NCI-H2171 (cell line): ENCODE measurements at regions not wholly inside any gene's neighbourhood (a gene's known extent, or its start where the extent isn't known, plus 50 kb on each side); places are given as distances from the start of the nearest gene placed in this dataset.
"Not testable (repeated sequence)": the region's sequence is repeated elsewhere in the genome, so short reads cannot be mapped to it uniquely, and the experiment has no call there.

Source experiments
- DNase-seq: peaks from one replicate; lab custom pipeline; 2025; lab: John Stamatoyannopoulos, UW

DNA sequence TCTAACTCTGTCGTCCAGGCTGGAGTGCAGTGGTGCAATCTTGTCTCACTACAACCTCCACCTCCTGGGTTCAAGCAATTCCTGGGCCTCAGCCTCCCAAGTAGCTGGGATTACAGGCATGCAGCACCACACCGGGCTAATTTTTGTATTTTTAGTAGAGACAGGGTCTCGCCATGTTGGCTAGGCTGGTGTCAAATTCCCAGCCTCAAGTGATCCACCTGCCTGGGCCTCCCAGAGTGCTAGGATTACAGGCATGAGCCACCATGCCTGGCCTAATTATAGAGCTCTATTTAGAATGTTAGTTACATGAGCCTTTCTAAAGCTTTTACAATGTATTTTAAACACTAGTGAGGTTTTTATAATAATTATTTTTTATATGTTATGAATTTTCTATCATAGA is 1346.4 kb downstream of the TECRL start:
- DNase-seq, result not testable (repeated sequence)

DNA sequence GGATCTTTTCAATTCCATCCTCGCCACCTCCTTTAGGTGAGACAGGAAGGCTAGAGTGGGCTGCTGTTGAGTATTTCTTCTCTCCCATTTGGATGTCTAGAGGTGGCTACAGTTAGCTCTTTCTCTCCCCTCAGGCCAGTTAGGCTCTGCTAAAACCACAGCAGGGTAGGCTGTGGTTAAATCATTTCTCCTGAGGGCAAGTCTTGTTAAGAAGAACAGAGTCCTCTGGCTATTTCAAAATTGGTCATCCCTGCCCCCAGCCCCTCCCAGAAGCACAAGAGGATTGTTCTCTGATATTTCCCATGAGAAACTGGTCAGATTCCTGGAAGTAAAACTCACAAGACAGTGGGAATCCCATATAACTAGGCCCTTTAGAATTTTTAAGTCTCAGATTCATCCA is 1359.5 kb downstream of the TECRL start:
- DNase-seq, result no peak

GRCh38 chr4:63049278-63049677 is 1360.0 kb downstream of the TECRL start:
- no peak for DNase-seq

- no peak for DNase-seq
Observed at GRCh38 chr4:63036159-63036866, 1372.9 kb downstream of the TECRL start.

DNA sequence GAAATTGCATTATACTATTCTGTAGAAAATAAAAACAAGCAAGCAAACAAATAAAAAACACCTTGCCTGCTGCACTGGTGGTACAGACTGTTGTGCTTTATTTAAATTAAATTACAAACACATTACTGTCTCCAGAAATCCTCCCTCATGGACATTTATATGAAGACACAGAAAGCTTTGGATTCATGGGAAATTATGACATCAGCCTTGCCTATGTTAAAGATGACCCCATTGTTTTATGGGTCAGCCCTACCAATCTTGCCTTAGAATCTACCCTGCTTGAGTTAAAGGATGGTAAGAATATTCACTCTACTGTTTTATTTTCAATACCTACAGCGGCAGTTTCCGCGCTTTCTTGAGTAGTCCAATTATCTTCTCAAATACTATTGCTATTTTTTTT is 1379.9 kb downstream of the TECRL start:
- DNase-seq, result no peak

GRCh38 chr4:63020661-63021060 is 1388.6 kb downstream of the TECRL start:
- no peak for DNase-seq

DNA sequence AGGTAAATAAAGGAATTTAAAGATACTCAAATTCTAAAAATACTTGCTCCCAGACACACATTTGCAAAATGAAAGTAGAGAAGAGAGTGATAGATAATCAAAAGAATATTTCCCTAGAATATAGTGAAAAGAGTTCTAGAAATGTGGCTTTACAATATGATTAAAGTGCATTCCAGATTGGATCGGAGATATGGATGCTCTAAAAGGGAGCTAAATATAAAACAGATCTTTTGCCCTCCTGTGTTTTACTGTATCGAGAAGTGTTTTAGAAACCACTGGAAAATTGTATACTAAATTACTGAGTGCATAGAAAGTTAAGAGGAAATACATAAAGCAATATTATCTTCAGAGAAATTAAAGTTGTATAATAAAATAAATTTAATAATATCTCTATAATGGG is 1392.0 kb downstream of the TECRL start:
- DNase-seq, result no peak

- DNase-seq, result no peak
Observed at GRCh38 chr4:62970846-62971245, 1438.4 kb downstream of the TECRL start.

- DNase-seq, result no peak
Observed at GRCh38 chr4:62960415-62960814, 1448.8 kb downstream of the TECRL start.

DNA sequence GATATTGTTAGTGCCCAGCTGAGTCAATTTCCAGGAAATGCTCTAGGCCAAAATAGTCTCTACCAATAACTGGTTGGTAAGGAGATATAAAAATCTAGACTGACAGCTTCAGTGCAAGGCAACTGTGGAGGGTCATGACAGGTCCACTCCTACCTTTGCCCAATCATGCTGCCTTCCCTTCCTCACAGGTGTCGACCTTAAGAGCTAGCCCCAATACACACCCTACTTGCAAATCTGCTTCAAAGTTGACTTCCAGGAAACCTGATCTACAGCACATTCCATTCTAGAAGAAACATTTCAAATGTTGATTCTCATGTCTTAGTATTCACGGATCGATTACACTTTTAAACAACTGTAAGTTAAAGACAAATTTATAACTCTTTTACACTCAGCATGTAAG is 1455.5 kb downstream of the TECRL start:
- no peak for DNase-seq

- DNase-seq, result no peak
Observed at GRCh38 chr4:62952366-62952765, 1456.9 kb downstream of the TECRL start.

GRCh38 chr4:62948108-62948507 is 1461.1 kb downstream of the TECRL start:
- no peak for DNase-seq

DNA sequence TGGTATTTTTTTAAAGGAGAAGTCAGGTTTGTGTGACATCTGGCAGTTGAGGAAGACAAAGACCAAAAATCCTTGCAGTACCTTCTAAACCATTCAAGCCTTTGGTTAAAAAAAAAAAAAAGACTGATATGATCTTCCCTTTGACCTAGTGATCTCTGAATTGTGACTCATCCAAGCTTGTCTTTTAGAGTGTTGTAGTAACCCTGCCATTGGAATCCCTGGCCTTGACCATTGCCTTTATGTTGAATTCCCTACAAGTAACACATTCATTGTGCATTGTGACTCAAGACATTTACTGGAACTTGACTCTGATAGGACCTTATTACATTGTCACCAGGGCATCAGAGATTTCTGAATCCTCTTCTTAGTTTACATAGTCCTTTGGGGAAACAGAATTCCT is 1469.0 kb downstream of the TECRL start:
- no peak for DNase-seq

- no peak for DNase-seq
Observed at GRCh38 chr4:62930884-62931283, 1478.4 kb downstream of the TECRL start.

GRCh38 chr4:62928483-62928882 is 1480.8 kb downstream of the TECRL start:
- DNase-seq, result no peak

- DNase-seq, result no peak
Observed at GRCh38 chr4:62927574-62927973, 1481.7 kb downstream of the TECRL start.

GRCh38 chr4:62923783-62924182 is 1485.5 kb downstream of the TECRL start:
- DNase-seq, result no peak

DNA sequence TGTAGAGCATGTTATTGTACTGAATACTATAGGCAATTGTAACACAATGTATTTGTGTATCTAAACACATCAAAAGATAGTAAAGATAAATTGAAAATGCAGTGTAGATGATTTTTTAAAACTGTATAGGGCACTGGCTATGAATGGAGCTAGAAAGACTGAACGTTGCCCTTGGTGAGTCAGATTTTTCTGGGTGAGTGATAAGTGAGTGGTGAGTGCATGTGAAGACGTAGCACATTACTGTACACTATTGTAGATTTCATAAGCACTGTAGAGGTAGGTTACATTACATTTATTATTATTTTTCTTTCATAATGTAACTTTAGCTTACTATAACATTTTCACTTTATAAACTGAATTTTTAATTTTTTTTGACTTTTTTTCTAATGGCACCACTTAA is 1491.6 kb downstream of the TECRL start:
- DNase-seq, result no peak

DNA sequence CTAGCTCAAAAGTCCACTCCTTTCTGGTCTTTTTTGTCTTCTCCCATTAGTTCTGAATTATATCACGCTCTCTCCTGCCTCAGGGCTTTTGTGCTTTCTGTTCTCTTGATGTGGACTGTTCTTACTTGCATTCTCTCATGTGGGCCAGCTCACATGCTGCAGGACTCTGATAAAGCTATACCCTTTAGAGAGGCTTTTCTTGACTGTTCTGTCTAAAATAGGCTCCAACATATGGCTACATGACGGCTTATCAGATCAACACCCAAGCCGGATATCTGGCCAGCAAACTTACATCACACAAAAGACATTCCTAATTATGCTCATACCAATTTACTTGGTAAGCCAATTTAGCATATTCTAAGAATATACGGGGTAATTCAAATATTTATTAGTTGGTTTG is 1494.5 kb downstream of the TECRL start:
- no peak for DNase-seq

DNA sequence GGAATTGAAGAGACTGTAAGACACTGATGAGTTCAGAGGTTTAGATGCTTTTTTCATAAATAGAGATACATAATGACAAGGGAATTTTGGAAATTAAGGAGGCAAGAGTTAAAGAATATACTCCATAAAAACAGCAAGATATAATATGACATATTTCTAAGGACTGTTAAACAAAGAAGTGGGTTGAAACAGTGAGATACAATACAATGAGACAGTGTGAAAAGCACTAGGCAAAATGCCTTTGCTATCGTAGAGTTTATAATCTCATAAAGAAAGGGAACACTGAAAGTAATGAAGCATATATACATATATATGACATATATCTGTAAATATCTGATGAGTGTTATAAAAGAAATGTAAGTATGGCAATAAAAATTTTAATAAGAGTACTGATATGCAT is 1496.2 kb downstream of the TECRL start:
- no peak for DNase-seq

- DNase-seq, result no peak
Observed at GRCh38 chr4:62912531-62912930, 1496.7 kb downstream of the TECRL start.

GRCh38 chr4:62909238-62909637 is 1500.0 kb downstream of the TECRL start:
- no peak for DNase-seq

DNA sequence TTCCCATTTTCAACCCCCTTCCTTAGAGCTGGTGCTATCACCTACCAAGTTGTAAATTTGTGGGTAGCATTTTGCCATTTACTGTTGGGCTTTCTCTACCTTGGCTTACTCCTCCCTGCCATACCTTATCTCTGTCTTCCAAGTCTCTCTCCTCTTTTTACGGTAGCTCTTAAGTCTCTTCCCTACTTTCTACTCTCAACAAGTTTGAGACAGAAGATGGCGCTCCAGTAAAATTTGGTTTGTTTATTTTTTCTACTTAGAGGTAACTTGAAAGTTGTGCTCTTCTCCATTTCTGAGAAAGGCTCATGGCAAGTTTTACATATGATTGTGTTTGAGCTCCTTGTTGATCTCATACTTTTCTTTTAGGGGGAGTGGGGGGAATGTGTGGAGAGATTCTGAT is 1508.1 kb downstream of the TECRL start:
- DNase-seq, result no peak

DNA sequence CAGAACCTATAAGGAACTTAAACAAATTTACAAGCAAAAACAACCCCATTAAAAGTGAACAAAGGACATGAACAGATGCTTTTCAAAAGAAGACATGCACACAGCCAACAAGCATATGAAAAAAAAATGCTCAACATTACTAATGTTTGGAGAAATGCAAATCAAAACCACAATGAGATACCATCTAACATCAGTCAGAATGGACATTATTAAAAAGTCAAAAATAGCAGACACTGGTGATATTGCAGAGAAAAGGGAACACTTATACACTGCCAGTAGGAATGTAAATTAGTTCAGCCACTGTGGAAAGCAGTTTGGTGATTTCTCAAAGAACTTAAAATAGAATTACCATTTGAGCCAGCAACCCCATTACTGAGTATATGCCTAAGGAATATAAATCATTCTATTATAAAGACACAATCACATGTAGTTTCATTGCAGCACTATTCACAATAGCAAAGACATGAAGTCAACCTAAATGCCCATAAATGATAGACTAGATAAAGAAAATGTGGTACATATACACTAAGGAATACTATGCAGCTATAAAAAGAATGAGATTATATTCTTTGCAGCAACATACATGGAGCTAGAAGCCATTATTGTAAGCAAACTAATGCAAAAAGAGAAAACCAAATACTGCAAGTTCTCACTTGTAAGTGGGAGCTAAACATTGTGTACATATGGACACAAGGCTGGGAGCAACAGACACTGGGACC is 1509.4 kb downstream of the TECRL start:
- no peak for DNase-seq
